Activated B cell treated with CpG ODN at 0.5 μM for 24 hours (primary cell): ENCODE measurements at regions not wholly inside any gene's neighbourhood (a gene's known extent, or its start where the extent isn't known, plus 50 kb on each side); places are given as distances from the start of the nearest gene placed in this dataset.

Source experiments
- ATAC-seq: fragments of 200-7000 bp; cut with Tn5 transposase; one replicate; pipeline ENCODE4 v1.10.0; 2021; ENCODE audit warnings: low read depth, mild to moderate bottlenecking, moderate library complexity
- CTCF ChIA-PET: fragments of 350-600 bp; sonication (Branson Sonifier 250); formaldehyde crosslinking; loops from one replicate; lab custom pipeline; 2021; ENCODE audit warnings: antibody characterized with exemption; lab: Charles Lee
- POLR2A ChIA-PET: fragments of 350-600 bp; sonication (Branson Sonifier 250); formaldehyde crosslinking; loops from one replicate; lab custom pipeline; 2021; ENCODE audit warnings: antibody characterized with exemption; lab: Charles Lee
- DNase-seq: peaks from one replicate; pipeline ENCODE4 v3.0.0; 2022
- H3K27ac Mint-ChIP-seq: one replicate; pipeline ENCODE4 v1.8.0; 2020; ENCODE audit warnings: mixed read lengths
- H3K27me3 Mint-ChIP-seq: one replicate; pipeline ENCODE4 v1.8.0; 2021; ENCODE audit warnings: mixed read lengths
- H3K36me3 Mint-ChIP-seq: one replicate; pipeline ENCODE4 v1.8.0; 2021; ENCODE audit warnings: low read depth, mixed read lengths
- H3K4me1 Mint-ChIP-seq: one replicate; pipeline ENCODE4 v1.8.0; 2021; ENCODE audit warnings: mixed read lengths
- H3K4me3 Mint-ChIP-seq: one replicate; pipeline ENCODE4 v1.8.0; 2020; ENCODE audit warnings: mild to moderate bottlenecking, mixed read lengths
- H3K9me3 Mint-ChIP-seq: one replicate; pipeline ENCODE4 v1.8.0; 2020; ENCODE audit warnings: mixed read lengths
- CTCF ChIP-seq: fragments of 200-600 bp; IDR thresholded peaks from one replicate; pipeline ENCODE4 v1.8.0; 2022; ENCODE audit warnings: antibody characterized with exemption, mild to moderate bottlenecking
- intact Hi-C: fragments of 100-400 bp; cut with micrococcal nuclease; formaldehyde crosslinking; loops from one replicate; pipeline ENCODE4 v1.15.1; 2024

DNA sequence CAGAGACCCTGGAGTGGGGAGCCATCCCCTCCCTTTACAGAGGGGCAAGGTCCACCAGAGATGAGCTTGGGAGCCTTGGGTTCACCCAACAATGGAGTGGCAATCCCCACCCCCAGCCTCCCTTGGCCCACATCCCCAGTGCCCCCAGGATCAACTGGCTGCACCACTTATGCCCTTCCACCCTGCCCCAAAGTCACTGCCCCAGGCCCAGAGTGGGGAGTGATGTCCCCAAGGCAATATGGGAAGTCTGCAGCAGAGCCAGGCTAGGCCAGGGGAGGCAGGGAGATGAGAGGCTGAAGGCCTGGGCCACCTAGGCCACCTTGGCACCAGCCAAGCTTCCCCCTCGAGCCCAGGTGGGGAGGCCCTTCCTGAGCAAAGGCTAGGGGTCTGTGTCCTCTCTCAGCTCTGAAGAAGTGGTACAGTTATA is 145.5 kb downstream of the SMAD6 start:
- TF ChIP-seq CTCF: no peak

DNA sequence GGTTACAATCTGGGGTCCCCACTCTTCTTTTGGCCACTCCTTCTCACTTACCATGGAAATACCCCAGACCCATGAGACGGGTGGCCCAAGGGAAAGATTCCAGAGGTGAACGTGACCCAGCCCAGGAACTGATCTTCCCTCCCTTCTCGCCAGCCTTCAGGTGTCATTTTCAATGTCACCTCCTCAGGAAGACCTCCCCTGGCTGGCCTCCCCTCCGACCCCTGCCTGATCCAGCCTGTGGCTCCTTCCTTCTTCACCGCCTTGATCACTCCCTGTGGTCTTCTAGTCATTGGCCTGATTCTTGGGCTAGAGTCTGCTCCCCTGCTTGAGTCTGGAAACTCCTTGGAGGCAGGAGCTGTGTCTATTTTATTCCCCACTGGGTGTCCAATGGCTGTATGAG is 146.1 kb downstream of the SMAD6 start:
- DNase-seq (no peak), ATAC-seq (no peak)
- ChIA-PET POLR2A (no interaction called here), CTCF (no interaction called here)
- no peaks in the 10 kb centered on the region for H3K9me3 Mint-ChIP-seq
- TF ChIP-seq CTCF: no peak
- H3K27ac Mint-ChIP-seq: no peak overlapping the region
- peaks cover 16% of the 10 kb centered on the region for H3K27me3 Mint-ChIP-seq
- H3K4me1 Mint-ChIP-seq: peaks cover 15% of the 10 kb centered on the region
- intact Hi-C loops: no loop called here
- H3K4me3 Mint-ChIP-seq: no peak overlapping the region
- no peaks in the 10 kb centered on the region for H3K36me3 Mint-ChIP-seq

More for the DNA sequence above, 145.5 kb downstream of the SMAD6 start:
- intact Hi-C loops: no loop called here
- no peak overlapping the region for H3K4me3 Mint-ChIP-seq
- ChIA-PET CTCF (no interaction called here), POLR2A (no interaction called here)
- peaks cover 17% of the 10 kb centered on the region for H3K4me1 Mint-ChIP-seq
- ATAC-seq: no peak
- no peak for DNase-seq
- H3K27me3 Mint-ChIP-seq: peaks cover 18% of the 10 kb centered on the region
- H3K36me3 Mint-ChIP-seq: no peaks in the 10 kb centered on the region
- no peak overlapping the region for H3K27ac Mint-ChIP-seq
- H3K9me3 Mint-ChIP-seq: no peaks in the 10 kb centered on the region

- ChIA-PET POLR2A (no interaction called here), CTCF (no interaction called here)
- no peak overlapping the region for H3K4me3 Mint-ChIP-seq
- no peak for DNase-seq
- ATAC-seq: no peak
- H3K9me3 Mint-ChIP-seq: no peaks in the 10 kb centered on the region
- H3K27me3 Mint-ChIP-seq: peaks cover 11% of the 10 kb centered on the region
- peaks cover 13% of the 10 kb centered on the region for H3K4me1 Mint-ChIP-seq
- no peaks in the 10 kb centered on the region for H3K36me3 Mint-ChIP-seq
- TF ChIP-seq CTCF: no peak
- H3K27ac Mint-ChIP-seq: no peak overlapping the region
- intact Hi-C loops: no loop called here
Observed at GRCh38 chr15:66848686-66849392, 146.8 kb downstream of the SMAD6 start.

DNA sequence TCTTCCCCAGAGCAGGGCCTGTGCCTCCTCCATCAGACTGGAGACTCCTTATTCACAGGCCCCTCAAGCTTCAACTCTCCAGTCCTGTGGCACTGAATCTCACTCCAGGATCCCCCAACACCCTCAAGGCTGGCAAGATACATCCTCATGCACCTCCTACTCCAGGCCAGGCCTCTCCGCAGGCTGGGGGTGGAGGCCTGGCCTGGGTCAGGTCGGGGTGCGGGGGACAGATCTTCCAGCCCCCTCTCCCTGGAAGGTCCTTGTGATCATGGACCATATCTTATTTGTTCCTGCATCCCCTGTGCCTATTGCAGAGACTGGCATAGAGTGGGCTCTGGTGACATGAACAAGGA is 147.3 kb downstream of the SMAD6 start:
- H3K36me3 Mint-ChIP-seq: no peaks in the 10 kb centered on the region
- POLR2A ChIA-PET: no interaction called here
- no peak for ATAC-seq
- TF ChIP-seq CTCF: no peak
- CTCF ChIA-PET: no interaction called here
- no peaks in the 10 kb centered on the region for H3K9me3 Mint-ChIP-seq
- DNase-seq: no peak
- H3K4me3 Mint-ChIP-seq: no peak overlapping the region
- intact Hi-C loops: no loop called here
- H3K4me1 Mint-ChIP-seq: peaks cover 13% of the 10 kb centered on the region
- H3K27me3 Mint-ChIP-seq: peaks cover 14% of the 10 kb centered on the region
- H3K27ac Mint-ChIP-seq: no peak overlapping the region

DNA sequence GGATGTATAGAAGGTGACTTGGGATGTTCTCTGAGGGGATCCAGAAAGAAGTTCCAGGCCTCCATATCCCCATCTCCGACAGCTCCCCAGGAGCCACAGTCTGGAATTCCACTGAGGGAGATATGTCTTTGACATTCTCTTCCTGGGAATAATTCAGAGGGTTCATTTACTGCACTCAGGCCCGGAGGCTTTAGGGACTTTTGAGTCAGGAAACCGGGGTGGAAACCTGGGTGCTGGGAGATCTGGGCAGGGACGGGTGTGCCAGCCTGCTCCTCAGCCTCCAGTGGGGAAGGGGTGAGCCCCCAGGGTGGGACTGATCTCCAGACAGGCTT is 147.7 kb downstream of the SMAD6 start:
- no peaks in the 10 kb centered on the region for H3K9me3 Mint-ChIP-seq
- intact Hi-C loops: loop anchor here (2.0 kb wide), 3 partner anchors 17 to 61 kb away; no protein-coding TSS in a partner anchor
- no peak for DNase-seq
- no peak for TF ChIP-seq CTCF
- no peak for ATAC-seq
- H3K36me3 Mint-ChIP-seq: no peaks in the 10 kb centered on the region
- POLR2A ChIA-PET: no interaction called here
- H3K27me3 Mint-ChIP-seq: peaks cover 13% of the 10 kb centered on the region
- H3K4me1 Mint-ChIP-seq: peaks cover 13% of the 10 kb centered on the region
- H3K27ac Mint-ChIP-seq: no peak overlapping the region
- CTCF ChIA-PET: interaction anchor here (3.2 kb wide), 1 partner anchor 11 kb away, joined by 11 read pairs; no protein-coding TSS in a partner anchor
- H3K4me3 Mint-ChIP-seq: no peak overlapping the region
